ENCODE measurements at regions not wholly inside any gene's neighbourhood (a gene's known extent, or its start where the extent isn't known, plus 50 kb on each side); places are given as distances from the start of the nearest gene placed in this dataset.

GRCh38 chrX:143171703-143172102, 146.0 kb downstream of the SPANXN4 start:
- DNase-seq: no peak

- DNase-seq: no peak
Measured at GRCh38 chrX:143165778-143166177, 140.1 kb downstream of the SPANXN4 start.

- no peak for DNase-seq
Measured at GRCh38 chrX:143139681-143140080, 114.0 kb downstream of the SPANXN4 start.

GRCh38 chrX:143121477-143121876, 95.7 kb downstream of the SPANXN4 start:
- DNase-seq: no peak

GRCh38 chrX:143115466-143115865, 89.7 kb downstream of the SPANXN4 start:
- no peak for DNase-seq

- no peak for DNase-seq
Measured at GRCh38 chrX:143095816-143096215, 70.1 kb downstream of the SPANXN4 start.

- DNase-seq: no peak
Measured at GRCh38 chrX:143095321-143095720, 69.6 kb downstream of the SPANXN4 start.

GRCh38 chrX:143094417-143095023, 68.8 kb downstream of the SPANXN4 start:
- no peak for DNase-seq

Data from RPMI8226 (cell line).